K562 (cell line): ENCODE measurements at regions not wholly inside any gene's neighbourhood (a gene's known extent, or its start where the extent isn't known, plus 50 kb on each side); places are given as distances from the start of the nearest gene placed in this dataset.
A peak's percentile ranks its signal among the peaks of the same experiment; 100 is the strongest.

Experiments used
- ATAC-seq: fragments of 200-7000 bp; cut with Tn5 transposase; 3 replicates; pipeline ENCODE4 v1.9.1; 2020; ENCODE audit warnings: moderate library complexity
- BruUV-seq: library from RNA; stranded (reverse); fragments of 400-500 nt; replicated peaks from 2 replicates; lab custom pipeline; 2021; lab: Mats Ljungman, UMichigan
- CTCF ChIA-PET: fragments of 300-600 bp; formaldehyde crosslinking; extraction: SDS; loops from one replicate; lab custom pipeline; 2021; ENCODE audit warnings: low intra/inter-chr PET ratio; lab: Yijun Ruan, JAX
- POLR2A ChIA-PET: fragments of 300-600, 350-650 bp; sonication (Branson Sonifier 250); formaldehyde crosslinking; extraction: SDS; loops from one replicate; lab custom pipeline; 2021; ENCODE audit warnings: antibody characterized with exemption, inconsistent platforms; lab: Yijun Ruan, JAX
- DNase-seq, 4 experiments: peaks; one replicate each; pipeline versions ENCODE4 v3.0.0 to v3.0.0-alpha.2; 2011 to 2018; ENCODE audit warnings: low spot score in 3 of 4, mixed read lengths in 3 of 4; ENCODE audit errors: extremely low read depth in 1 of 4
- FAIRE-seq: peaks from 2 replicates; lab custom pipeline; 2011; peaks lifted over from hg19 to GRCh38; lab: Jason Lieb, UNC
- H2AFZ ChIP-seq: 2 replicates; pipeline ENCODE4 v1.6.0; 2011; ENCODE audit warnings: low read depth, low read length, control low read depth, inconsistent platforms
- H3K27ac ChIP-seq: fragments of 200-600 bp; 3 replicates; pipeline ENCODE4 v1.8.0; 2011; ENCODE audit warnings: low read depth, mild to moderate bottlenecking, control low read depth, inconsistent platforms, low read length, moderate library complexity, mixed read lengths; ENCODE audit errors: extremely low read depth
- H3K27me3 ChIP-seq, 2 experiments: fragments of 300-600 bp in 1 of 2; 2 replicates in 1 of 2; 3 replicates in 1 of 2; pipeline versions ENCODE4 v1.6.0 to v1.8.0; 2011; ENCODE audit warnings: inconsistent platforms in 2 of 2, low read length in 2 of 2, mild to moderate bottlenecking in 1 of 2, mixed read lengths in 1 of 2, moderate library complexity in 1 of 2; ENCODE audit not compliant: control insufficient read depth in 2 of 2, insufficient read depth in 2 of 2
- H3K36me3 ChIP-seq: fragments of 300-600 bp; 3 replicates; pipeline ENCODE4 v1.8.0; 2011; ENCODE audit warnings: mild to moderate bottlenecking, low read length, inconsistent platforms; ENCODE audit not compliant: control insufficient read depth, insufficient read depth
- H3K4me1 ChIP-seq, 2 experiments: fragments of 200-600 bp in 1 of 2; replicated peaks in 1 of 2; 2 replicates in 1 of 2; 3 replicates in 1 of 2; pipeline versions ENCODE4 v1.5.1 to v1.8.0; 2011; ENCODE audit warnings: inconsistent platforms in 2 of 2, low read length in 2 of 2, mild to moderate bottlenecking in 1 of 2, mixed read lengths in 1 of 2, moderate library complexity in 1 of 2; ENCODE audit not compliant: control insufficient read depth in 2 of 2, insufficient read depth in 2 of 2
- H3K4me2 ChIP-seq: 2 replicates; pipeline ENCODE4 v1.6.1; 2011; ENCODE audit warnings: low read length, control low read depth, inconsistent platforms, mixed read lengths; ENCODE audit not compliant: insufficient read depth
- H3K4me3 ChIP-seq: fragments of 200-600 bp; sonication (generic), shearing (Covaris generic); 2 replicates; pipeline ENCODE4 v1.5.1; 2016; ENCODE audit warnings: control low read depth, inconsistent platforms
- H3K79me2 ChIP-seq: fragments of 200-600 bp; 3 replicates; pipeline ENCODE4 v1.8.0; 2011; ENCODE audit warnings: low read length, inconsistent platforms; ENCODE audit not compliant: control insufficient read depth, insufficient read depth
- H3K9ac ChIP-seq, 2 experiments: 2 replicates each; pipeline versions ENCODE4 v1.6.0 to v1.6.1; 2011; ENCODE audit warnings: low read depth in 2 of 2, low read length in 2 of 2, control low read depth in 1 of 2, inconsistent platforms in 1 of 2, mild to moderate bottlenecking in 1 of 2, mixed read lengths in 1 of 2; ENCODE audit not compliant: insufficient read depth in 1 of 2
- H3K9me1 ChIP-seq: one replicate; pipeline ENCODE4 v1.6.0; 2011; ENCODE audit warnings: inconsistent platforms, mild to moderate bottlenecking, low read length, moderate library complexity; ENCODE audit not compliant: control insufficient read depth, insufficient read depth
- H3K9me3 ChIP-seq: replicated peaks from 2 replicates; pipeline ENCODE4 v1.5.1; 2011; ENCODE audit warnings: low read depth, low read length, inconsistent platforms; ENCODE audit not compliant: control insufficient read depth, insufficient read depth
- H4K20me1 ChIP-seq: replicated peaks from 2 replicates; pipeline ENCODE4 v1.6.1; 2011; ENCODE audit warnings: low read length, inconsistent platforms, mixed read lengths; ENCODE audit not compliant: control insufficient read depth, insufficient read depth
- CTCF ChIP-seq, 3 experiments: IDR thresholded peaks in 2 of 3; conservative IDR thresholded peaks in 1 of 3; 2 replicates each; pipeline ENCODE4 v1.5.1; 2011 to 2012; ENCODE audit warnings: low read length in 3 of 3, mild to moderate bottlenecking in 3 of 3, control low read depth in 2 of 3, improper control_type of control experiment in 1 of 3, inconsistent platforms in 1 of 3, low read depth in 1 of 3, mixed read lengths in 1 of 3, moderate library complexity in 1 of 3; ENCODE audit not compliant: insufficient read depth in 2 of 3
- CTCFL ChIP-seq: IDR thresholded peaks from 2 replicates; pipeline ENCODE4 v1.6.1; 2011; ENCODE audit warnings: borderline replicate concordance, low read depth, mild to moderate bottlenecking, moderate library complexity, low read length; ENCODE audit not compliant: insufficient read depth, poor library complexity, severe bottlenecking
- KDM4B ChIP-seq, 2 experiments: fragments of 450-650 bp in 1 of 2; sonication (generic) in 1 of 2; IDR thresholded peaks; 2 replicates each; pipeline ENCODE4 v1.6.1; 2016 to 2017; ENCODE audit warnings: borderline replicate concordance in 2 of 2, antibody characterized with exemption in 1 of 2, low read depth in 1 of 2, mild to moderate bottlenecking in 1 of 2
- RAD21 ChIP-seq, 2 experiments: fragments of 250-450 bp in 1 of 2; fragments of 450-650 bp in 1 of 2; sonication (Bioruptor Pico) in 1 of 2; formaldehyde crosslinking in 1 of 2; IDR thresholded peaks in 1 of 2; conservative IDR thresholded peaks in 1 of 2; 2 replicates each; pipeline versions ENCODE4 v1.4.0 to v1.8.0; 2020 to 2022; ENCODE audit warnings: mild to moderate bottlenecking in 2 of 2, moderate library complexity in 1 of 2
- REST ChIP-seq, 2 experiments: fragments of 450-650 bp; formaldehyde crosslinking in 1 of 2; IDR thresholded peaks; 2 replicates each; pipeline versions ENCODE4 v1.4.0 to v1.6.1; 2014 to 2020; ENCODE audit warnings: mild to moderate bottlenecking in 2 of 2, borderline replicate concordance in 1 of 2, low read depth in 1 of 2
- SMC3 ChIP-seq: conservative IDR thresholded peaks from 2 replicates; pipeline ENCODE4 v1.6.1; 2011; ENCODE audit warnings: low read depth, low read length, improper control_type of control experiment; ENCODE audit not compliant: insufficient read depth
- ZKSCAN3 ChIP-seq: fragments of 250-450 bp; sonication (Bioruptor Pico); IDR thresholded peaks from 2 replicates; pipeline ENCODE4 v1.4.0; 2020
- WGBS: fragments of 100-300 bp; shearing (Covaris generic); methylation state at CpG from one replicate; pipeline ENCODE4 v1.1.6; 2016; ENCODE audit warnings: low coverage, mixed read lengths; ENCODE audit not compliant: insufficient coverage; ENCODE audit errors: missing lambda C conversion rate; 5-methylcytosine and 5-hydroxymethylcytosine counted together
- in situ Hi-C: fragments of 300-500 bp; cut with MboI; formaldehyde crosslinking; loops from 4 replicates; pipeline ENCODE4 v1.15.0; 2018; ENCODE audit warnings: inconsistent platforms, mixed read lengths
- intact Hi-C: fragments of 100-400 bp; cut with micrococcal nuclease; formaldehyde crosslinking; loops from 2 replicates; pipeline ENCODE4 v1.14.2; 2022

GRCh38 chr6:166097914-166098522 is 69.6 kb downstream of the TBXT start:
- Histone ChIP-seq H3K9ac (no peak overlapping the region), H3K27me3 (no peaks in the 10 kb centered on the region; a peak in 1 of 5 replicates), H3K4me1 (0 out of 5 replicates have a peak, but pooled peaks cover 0 to 2% of the 10 kb centered on the region in 2 experiments), H3K36me3 (no peaks in the 10 kb centered on the region), H3K9me1 (no peaks in the 10 kb centered on the region), H3K79me2 (no peaks in the 10 kb centered on the region), H3K9me3 (no peaks in the 10 kb centered on the region), H2AFZ (no peak overlapping the region), H4K20me1 (no peaks in the 10 kb centered on the region), H3K4me3 (no peak overlapping the region), H3K4me2 (no peak overlapping the region), H3K27ac (no peak overlapping the region)
- 5% methylated on average over 19 of the region's 19 CpGs for WGBS
- ChIA-PET POLR2A (interaction anchor here (0.6 to 1.0 kb wide), 3 partner anchors 16 to 220 kb away, joined by 3 read pairs; no protein-coding TSS in a partner anchor), CTCF (no interaction called here)
- in situ Hi-C loops (no loop called here), intact Hi-C loops (loop anchor here (2.0 kb wide), 1 partner anchor 213 kb away; no protein-coding TSS in a partner anchor)
- BruUV-seq = no TSS peak
- peak; percentile 56 to 63 (median 59) for DNase-seq
- peak; percentile 99 for ATAC-seq
- peak; percentile 37 for FAIRE-seq
- TF ChIP-seq SMC3 = peak; percentile 76
- TF ChIP-seq CTCFL = peak; percentile 74
- no peak for TF ChIP-seq ZKSCAN3 (CRISPR knock-in tag)
- peak; percentile 78 to 88 (median 82) for TF ChIP-seq CTCF (IDR thresholded peaks at IDR 0.05 in 2 of 3, conservative IDR thresholded peaks at IDR 0.05 in 1 of 3; ENCODE audit: insufficient read depth in 2 of 3, low read depth in 1 of 3, low read length in 3 of 3)
- TF ChIP-seq KDM4B (IDR thresholded peaks at IDR 0.05; ENCODE audit: borderline replicate concordance in 2 of 2, low read depth in 1 of 2) = no peak
- TF ChIP-seq RAD21 (CRISPR knock-in tag; conservative IDR thresholded peaks at IDR 0.05 in 1 of 2, IDR thresholded peaks at IDR 0.05 in 1 of 2) = peak in 1 of 2 experiments; percentile 56; a peak in 2 of 4 replicates
- TF ChIP-seq REST (IDR thresholded peaks at IDR 0.05; ENCODE audit: borderline replicate concordance) = peak; percentile 54
- no peak for TF ChIP-seq REST (CRISPR knock-in tag; IDR thresholded peaks at IDR 0.05; ENCODE audit: low read depth)
